ENCODE measurements at regions not wholly inside any gene's neighbourhood (a gene's known extent, or its start where the extent isn't known, plus 50 kb on each side); places are given as distances from the start of the nearest gene placed in this dataset.

- FAIRE-seq (no peak), DNase-seq (ENCODE audit: insufficient read length, low spot score) (peak; percentile 19)
- peak; percentile 70 for TF ChIP-seq CTCF (IDR thresholded peaks at IDR 0.05; ENCODE audit: insufficient read depth, missing control alignments)
These were observed 214.0 kb upstream of the PRSS1 start for GRCh38 chr7:142535123-142535779.

GRCh38 chr7:142534726-142535122 lies 214.5 kb upstream of the PRSS1 start:
- TF ChIP-seq CTCF (IDR thresholded peaks at IDR 0.05; ENCODE audit: insufficient read depth, missing control alignments): no peak
- FAIRE-seq (no peak), DNase-seq (ENCODE audit: insufficient read length, low spot score) (no peak)

- FAIRE-seq: no peak
- no peak for TF ChIP-seq CTCF (IDR thresholded peaks at IDR 0.05; ENCODE audit: insufficient read depth, missing control alignments)
- no peak for DNase-seq (ENCODE audit: insufficient read length, low spot score)
These were observed 215.4 kb upstream of the PRSS1 start for GRCh38 chr7:142533920-142534319.

GRCh38 chr7:142529591-142529990 lies 219.7 kb upstream of the PRSS1 start:
- no peak for TF ChIP-seq CTCF (IDR thresholded peaks at IDR 0.05; ENCODE audit: insufficient read depth, missing control alignments)
- DNase-seq (ENCODE audit: insufficient read length, low spot score): no peak
- no peak for FAIRE-seq

GRCh38 chr7:142528608-142529408 lies 220.5 kb upstream of the PRSS1 start:
- DNase-seq (ENCODE audit: insufficient read length, low spot score) (no peak), FAIRE-seq (no peak)
- TF ChIP-seq CTCF (IDR thresholded peaks at IDR 0.05; ENCODE audit: insufficient read depth, missing control alignments): no peak

GRCh38 chr7:142523821-142524460 lies 225.3 kb upstream of the PRSS1 start:
- FAIRE-seq (no peak), DNase-seq (ENCODE audit: insufficient read length, low spot score) (no peak)
- TF ChIP-seq CTCF (IDR thresholded peaks at IDR 0.05; ENCODE audit: insufficient read depth, missing control alignments): no peak
